Smooth muscle cell (in vitro differentiated cells): ENCODE measurements at regions not wholly inside any gene's neighbourhood (a gene's known extent, or its start where the extent isn't known, plus 50 kb on each side); places are given as distances from the start of the nearest gene placed in this dataset.

Source experiments
- DNase-seq: peaks from one replicate; lab custom pipeline; 2025; ENCODE audit not compliant: unreplicated experiment; lab: John Stamatoyannopoulos, UW
- H2AFZ ChIP-seq: fragments of 200-600 bp; sonication (generic); 2 replicates; pipeline ENCODE4 v1.6.0; 2016; ENCODE audit warnings: antibody characterized with exemption, low read depth, mild to moderate bottlenecking
- H3F3A ChIP-seq: fragments of 200-600 bp; sonication (generic); 2 replicates; pipeline ENCODE4 v1.6.0; 2017; ENCODE audit warnings: antibody characterized with exemption, low read depth
- H3K27ac ChIP-seq: fragments of 200-600 bp; sonication (generic); 2 replicates; pipeline ENCODE4 v1.5.1; 2016; ENCODE audit warnings: low read depth, mild to moderate bottlenecking
- H3K27me3 ChIP-seq: fragments of 200-600 bp; sonication (generic); 2 replicates; pipeline ENCODE4 v1.6.1; 2016; ENCODE audit warnings: low read depth, mild to moderate bottlenecking
- H3K36me3 ChIP-seq: fragments of 200-600 bp; sonication (generic); 2 replicates; pipeline ENCODE4 v1.5.1; 2016; ENCODE audit warnings: low read depth
- H3K4me1 ChIP-seq: fragments of 200-600 bp; sonication (generic); 2 replicates; pipeline ENCODE4 v1.5.1; 2016; ENCODE audit warnings: low read depth
- H3K4me2 ChIP-seq: fragments of 200-600 bp; sonication (generic); 2 replicates; pipeline ENCODE4 v1.6.0; 2016; ENCODE audit warnings: mild to moderate bottlenecking
- H3K4me3 ChIP-seq: fragments of 200-600 bp; sonication (generic); 2 replicates; pipeline ENCODE4 v1.5.1; 2016; ENCODE audit warnings: mild to moderate bottlenecking
- H3K79me2 ChIP-seq: fragments of 200-600 bp; sonication (generic); 2 replicates; pipeline ENCODE4 v1.6.0; 2016; ENCODE audit warnings: low read depth, mild to moderate bottlenecking
- H3K9ac ChIP-seq: fragments of 200-600 bp; sonication (generic); 2 replicates; pipeline ENCODE4 v1.6.0; 2016; ENCODE audit warnings: low read depth
- H3K9me3 ChIP-seq: fragments of 200-600 bp; sonication (generic); replicated peaks from 2 replicates; pipeline ENCODE4 v1.5.1; 2016; ENCODE audit warnings: low read depth
- H4K20me1 ChIP-seq: fragments of 200-600 bp; sonication (generic); 2 replicates; pipeline ENCODE4 v1.6.0; 2016; ENCODE audit warnings: low read depth
- WGBS: methylation state at CpG from one replicate; pipeline ENCODE4 v1.1.7; 2016; ENCODE audit warnings: low lambda C conversion rate; 5-methylcytosine and 5-hydroxymethylcytosine counted together
- TF ChIP-seq, protein P1 (sequence below): fragments of 200-600 bp; sonication (generic); IDR thresholded peaks from 2 replicates; pipeline ENCODE4 v1.5.1; 2017; ENCODE audit warnings: borderline replicate concordance, mild to moderate bottlenecking, antibody characterized with exemption; ENCODE audit not compliant: insufficient read depth, poor library complexity, severe bottlenecking

GRCh38 chr16:9340526-9341256 lies 249.2 kb downstream of the HAPSTR1 start:
- DNase-seq, result no peak
- TF ChIP-seq, protein P1, sequence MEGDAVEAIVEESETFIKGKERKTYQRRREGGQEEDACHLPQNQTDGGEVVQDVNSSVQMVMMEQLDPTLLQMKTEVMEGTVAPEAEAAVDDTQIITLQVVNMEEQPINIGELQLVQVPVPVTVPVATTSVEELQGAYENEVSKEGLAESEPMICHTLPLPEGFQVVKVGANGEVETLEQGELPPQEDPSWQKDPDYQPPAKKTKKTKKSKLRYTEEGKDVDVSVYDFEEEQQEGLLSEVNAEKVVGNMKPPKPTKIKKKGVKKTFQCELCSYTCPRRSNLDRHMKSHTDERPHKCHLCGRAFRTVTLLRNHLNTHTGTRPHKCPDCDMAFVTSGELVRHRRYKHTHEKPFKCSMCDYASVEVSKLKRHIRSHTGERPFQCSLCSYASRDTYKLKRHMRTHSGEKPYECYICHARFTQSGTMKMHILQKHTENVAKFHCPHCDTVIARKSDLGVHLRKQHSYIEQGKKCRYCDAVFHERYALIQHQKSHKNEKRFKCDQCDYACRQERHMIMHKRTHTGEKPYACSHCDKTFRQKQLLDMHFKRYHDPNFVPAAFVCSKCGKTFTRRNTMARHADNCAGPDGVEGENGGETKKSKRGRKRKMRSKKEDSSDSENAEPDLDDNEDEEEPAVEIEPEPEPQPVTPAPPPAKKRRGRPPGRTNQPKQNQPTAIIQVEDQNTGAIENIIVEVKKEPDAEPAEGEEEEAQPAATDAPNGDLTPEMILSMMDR, result no peak
- Histone ChIP-seq H3K36me3 (no peaks in the 10 kb centered on the region), H3K79me2 (no peaks in the 10 kb centered on the region), H4K20me1 (no peaks in the 10 kb centered on the region), H3K27ac (no peak overlapping the region), H3K9ac (no peak overlapping the region), H3K4me3 (no peak overlapping the region), H3K4me1 (no peaks in the 10 kb centered on the region), H3K27me3 (peaks cover 3% of the 10 kb centered on the region), H3K4me2 (no peak overlapping the region), H3K9me3 (no peaks in the 10 kb centered on the region), H2AFZ (no peak overlapping the region), H3F3A (no peaks in the 10 kb centered on the region)
- 88% methylated on average over 15 of the region's 15 CpGs for WGBS

GRCh38 chr16:9343276-9343675 lies 251.8 kb downstream of the HAPSTR1 start:
- Histone ChIP-seq H3K4me1 (no peaks in the 10 kb centered on the region), H3K79me2 (no peaks in the 10 kb centered on the region), H3K4me3 (no peak overlapping the region), H3K9ac (no peak overlapping the region), H3F3A (no peaks in the 10 kb centered on the region), H4K20me1 (no peaks in the 10 kb centered on the region), H3K36me3 (no peaks in the 10 kb centered on the region), H3K4me2 (no peak overlapping the region), H3K27ac (no peak overlapping the region), H3K9me3 (no peaks in the 10 kb centered on the region), H3K27me3 (peaks cover 3% of the 10 kb centered on the region), H2AFZ (no peak overlapping the region)
- no peak for DNase-seq
- TF ChIP-seq, protein P1, result no peak
- 81% methylated on average over 6 of the region's 6 CpGs for WGBS

- H3K79me2 ChIP-seq, result no peaks in the 10 kb centered on the region
- H4K20me1 ChIP-seq, result no peaks in the 10 kb centered on the region
- H3K9me3 ChIP-seq, result no peaks in the 10 kb centered on the region
- TF ChIP-seq, protein P1, result no peak
- no peak overlapping the region for H3K4me2 ChIP-seq
- WGBS, result 74% methylated on average over 4 of the region's 4 CpGs
- H2AFZ ChIP-seq, result no peak overlapping the region
- H3K36me3 ChIP-seq, result no peaks in the 10 kb centered on the region
- H3K27ac ChIP-seq, result no peak overlapping the region
- no peak overlapping the region for H3K9ac ChIP-seq
- H3K4me3 ChIP-seq, result no peak overlapping the region
- no peaks in the 10 kb centered on the region for H3F3A ChIP-seq
- peaks cover 3% of the 10 kb centered on the region for H3K27me3 ChIP-seq
- no peak for DNase-seq
- H3K4me1 ChIP-seq, result no peaks in the 10 kb centered on the region
Measured at GRCh38 chr16:9344508-9344907, 253.1 kb downstream of the HAPSTR1 start.

DNA sequence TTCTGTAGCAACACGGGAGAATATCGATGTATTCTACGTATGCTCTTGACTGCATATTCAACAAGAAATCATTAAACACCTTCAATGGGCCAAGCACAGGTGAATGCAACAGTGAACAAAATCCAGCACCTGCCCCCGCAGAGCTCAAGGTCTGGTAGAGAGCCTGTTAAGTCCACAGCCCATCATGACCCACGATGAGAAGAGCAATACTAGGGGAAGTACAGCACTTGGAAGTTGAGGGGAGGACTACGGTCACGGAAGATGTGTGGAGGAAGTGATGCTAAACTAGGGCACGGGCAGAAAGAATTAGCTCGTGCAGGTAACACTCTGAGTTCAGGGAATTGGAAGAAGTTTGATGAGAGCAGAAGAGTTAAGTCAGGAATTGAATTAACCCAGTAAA lies 253.6 kb downstream of the HAPSTR1 start:
- no peak for DNase-seq
- Histone ChIP-seq H2AFZ (no peak overlapping the region), H3F3A (no peaks in the 10 kb centered on the region), H3K27me3 (no peaks in the 10 kb centered on the region), H3K9me3 (no peaks in the 10 kb centered on the region), H3K4me3 (no peak overlapping the region), H3K9ac (no peak overlapping the region), H3K4me1 (no peaks in the 10 kb centered on the region), H3K4me2 (no peak overlapping the region), H4K20me1 (no peaks in the 10 kb centered on the region), H3K79me2 (no peaks in the 10 kb centered on the region), H3K36me3 (no peaks in the 10 kb centered on the region), H3K27ac (no peak overlapping the region)
- TF ChIP-seq, protein P1, result no peak
- 92% methylated on average over 9 of the region's 9 CpGs for WGBS
